ENCODE measurements at regions not wholly inside any gene's neighbourhood (a gene's known extent, or its start where the extent isn't known, plus 50 kb on each side); places are given as distances from the start of the nearest gene placed in this dataset.

DNA sequence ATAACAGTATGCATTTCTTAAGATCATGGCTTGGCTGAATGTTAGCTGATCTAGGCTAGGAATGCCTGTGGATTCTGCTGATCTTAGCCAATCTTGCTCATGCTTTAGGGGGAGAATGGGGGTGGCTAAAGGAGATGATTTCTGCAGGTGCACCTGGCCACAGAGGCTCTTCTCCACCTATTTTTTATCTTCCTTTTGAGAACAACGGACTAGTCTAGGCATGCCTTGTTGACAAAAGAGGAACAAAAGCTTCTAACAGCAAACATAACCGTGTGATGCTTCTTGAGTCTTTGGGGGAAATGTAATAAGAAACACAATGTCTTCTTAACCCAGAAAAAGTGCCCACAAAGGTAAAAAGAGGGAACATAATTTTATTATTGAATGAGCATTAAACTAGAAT lies 743.5 kb downstream of the ARAP2 start:
- DNase-seq (ENCODE audit: low read depth): no peak
- no peak overlapping the region for H3K4me3 ChIP-seq (ENCODE audit: low read length)
- TF ChIP-seq, protein P1, sequence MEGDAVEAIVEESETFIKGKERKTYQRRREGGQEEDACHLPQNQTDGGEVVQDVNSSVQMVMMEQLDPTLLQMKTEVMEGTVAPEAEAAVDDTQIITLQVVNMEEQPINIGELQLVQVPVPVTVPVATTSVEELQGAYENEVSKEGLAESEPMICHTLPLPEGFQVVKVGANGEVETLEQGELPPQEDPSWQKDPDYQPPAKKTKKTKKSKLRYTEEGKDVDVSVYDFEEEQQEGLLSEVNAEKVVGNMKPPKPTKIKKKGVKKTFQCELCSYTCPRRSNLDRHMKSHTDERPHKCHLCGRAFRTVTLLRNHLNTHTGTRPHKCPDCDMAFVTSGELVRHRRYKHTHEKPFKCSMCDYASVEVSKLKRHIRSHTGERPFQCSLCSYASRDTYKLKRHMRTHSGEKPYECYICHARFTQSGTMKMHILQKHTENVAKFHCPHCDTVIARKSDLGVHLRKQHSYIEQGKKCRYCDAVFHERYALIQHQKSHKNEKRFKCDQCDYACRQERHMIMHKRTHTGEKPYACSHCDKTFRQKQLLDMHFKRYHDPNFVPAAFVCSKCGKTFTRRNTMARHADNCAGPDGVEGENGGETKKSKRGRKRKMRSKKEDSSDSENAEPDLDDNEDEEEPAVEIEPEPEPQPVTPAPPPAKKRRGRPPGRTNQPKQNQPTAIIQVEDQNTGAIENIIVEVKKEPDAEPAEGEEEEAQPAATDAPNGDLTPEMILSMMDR (conservative IDR thresholded peaks at IDR 0.05; ENCODE audit: low read depth, low read length): no peak

DNA sequence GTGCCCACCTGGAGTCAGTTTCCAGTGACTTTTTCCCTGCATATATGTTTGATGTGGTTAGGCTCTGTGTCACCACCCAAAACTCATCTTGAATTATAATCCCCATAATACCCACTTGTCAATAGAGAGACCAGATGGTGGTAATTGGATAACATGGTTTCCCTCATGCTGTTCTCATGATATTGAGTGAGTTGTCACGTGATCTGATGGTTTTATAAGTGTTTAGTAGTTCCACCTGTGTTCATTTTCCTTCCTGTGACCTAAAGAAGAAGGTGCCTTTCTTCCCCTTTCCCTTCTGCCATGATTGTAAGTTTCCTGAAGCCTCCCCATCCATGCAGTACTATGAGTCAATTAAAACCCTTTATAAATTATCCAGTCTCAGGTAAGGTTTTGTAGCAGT lies 740.9 kb downstream of the ARAP2 start:
- no peak overlapping the region for H3K4me3 ChIP-seq (ENCODE audit: low read length)
- TF ChIP-seq, protein P1 (conservative IDR thresholded peaks at IDR 0.05; ENCODE audit: low read depth, low read length): no peak
- no peak for DNase-seq (ENCODE audit: low read depth)

DNA sequence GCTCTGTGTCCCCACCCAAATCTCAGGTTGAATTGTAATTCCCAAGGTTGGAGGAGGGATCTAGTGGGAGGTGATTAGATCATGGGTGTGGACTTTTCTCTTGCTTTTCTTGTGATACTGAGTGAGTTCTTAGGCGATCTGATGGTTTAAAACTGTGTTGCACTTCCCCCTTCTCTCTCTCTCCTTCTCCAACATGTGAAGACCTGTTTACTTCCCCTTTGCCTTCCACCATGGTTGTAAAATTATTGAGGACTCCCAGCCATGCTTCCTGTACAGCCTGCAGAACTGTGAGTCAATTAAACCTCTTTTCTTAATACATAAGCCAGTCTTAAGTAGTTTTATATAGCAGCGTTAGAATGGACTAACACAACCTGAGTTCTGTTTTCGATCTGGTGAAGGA lies 738.2 kb downstream of the ARAP2 start:
- no peak overlapping the region for H3K4me3 ChIP-seq (ENCODE audit: low read length)
- TF ChIP-seq, protein P1 (conservative IDR thresholded peaks at IDR 0.05; ENCODE audit: low read depth, low read length): no peak
- no peak for DNase-seq (ENCODE audit: low read depth)

DNA sequence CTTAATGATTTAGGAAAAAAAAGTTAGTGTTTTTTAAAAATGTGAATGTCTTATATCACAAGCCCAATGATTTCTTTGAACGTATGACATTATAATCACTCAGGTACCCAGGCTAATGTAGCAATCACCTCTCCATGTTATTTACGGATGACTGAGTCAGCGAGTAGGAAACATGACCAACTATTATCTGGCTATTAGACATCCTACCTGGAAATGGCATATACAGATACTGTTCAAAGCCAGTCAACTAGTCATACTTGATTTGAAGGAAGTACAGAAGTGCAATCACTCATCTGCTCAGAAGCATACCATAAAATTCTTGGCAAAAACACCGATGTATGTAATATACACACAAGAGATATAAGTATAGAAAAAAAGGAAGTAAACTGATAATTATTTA lies 732.5 kb downstream of the ARAP2 start:
- TF ChIP-seq, protein P1 (conservative IDR thresholded peaks at IDR 0.05; ENCODE audit: low read depth, low read length): no peak
- DNase-seq (ENCODE audit: low read depth): no peak
- no peak overlapping the region for H3K4me3 ChIP-seq (ENCODE audit: low read length)

DNA sequence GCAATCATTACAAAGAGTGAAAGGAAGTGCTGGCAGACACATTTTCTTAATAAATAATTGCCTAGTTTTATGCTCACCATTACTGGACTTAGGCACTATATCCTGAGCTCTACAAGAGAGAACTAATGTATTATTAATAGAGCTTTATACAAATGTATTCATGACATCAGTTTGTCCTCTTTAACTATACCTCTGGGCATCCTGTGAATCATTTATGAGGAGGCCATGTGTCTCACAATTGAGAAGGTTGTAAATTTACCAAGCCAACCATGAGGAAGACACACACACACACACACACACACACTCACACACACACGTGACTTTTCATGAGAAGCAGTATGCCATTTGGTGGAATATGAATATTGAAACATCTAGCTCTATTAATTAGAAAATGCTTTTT lies 728.2 kb downstream of the ARAP2 start:
- TF ChIP-seq, protein P1 (conservative IDR thresholded peaks at IDR 0.05; ENCODE audit: low read depth, low read length): no peak
- DNase-seq (ENCODE audit: low read depth): no peak
- no peak overlapping the region for H3K4me3 ChIP-seq (ENCODE audit: low read length)

DNA sequence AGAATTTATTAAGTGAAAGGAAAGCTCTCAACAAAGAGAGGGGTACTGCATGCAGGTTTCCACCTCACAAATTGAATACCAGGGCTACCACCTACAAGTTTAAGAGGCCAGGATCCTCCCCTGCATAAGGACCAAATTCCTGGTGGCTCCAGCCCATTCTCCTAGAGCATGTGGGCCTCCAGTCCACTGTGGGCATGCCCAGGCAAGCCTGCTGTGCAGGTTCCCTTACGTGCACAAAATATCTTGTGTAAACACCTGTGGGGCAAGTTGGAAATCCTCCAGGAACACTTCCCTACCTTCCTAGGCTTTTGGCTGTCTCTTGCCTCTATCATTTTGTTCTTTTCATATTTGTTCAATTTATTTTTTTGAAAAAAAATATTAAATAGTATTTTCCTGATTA lies 724.3 kb downstream of the ARAP2 start:
- no peak overlapping the region for H3K4me3 ChIP-seq (ENCODE audit: low read length)
- DNase-seq (ENCODE audit: low read depth): no peak
- TF ChIP-seq, protein P1 (conservative IDR thresholded peaks at IDR 0.05; ENCODE audit: low read depth, low read length): no peak

DNA sequence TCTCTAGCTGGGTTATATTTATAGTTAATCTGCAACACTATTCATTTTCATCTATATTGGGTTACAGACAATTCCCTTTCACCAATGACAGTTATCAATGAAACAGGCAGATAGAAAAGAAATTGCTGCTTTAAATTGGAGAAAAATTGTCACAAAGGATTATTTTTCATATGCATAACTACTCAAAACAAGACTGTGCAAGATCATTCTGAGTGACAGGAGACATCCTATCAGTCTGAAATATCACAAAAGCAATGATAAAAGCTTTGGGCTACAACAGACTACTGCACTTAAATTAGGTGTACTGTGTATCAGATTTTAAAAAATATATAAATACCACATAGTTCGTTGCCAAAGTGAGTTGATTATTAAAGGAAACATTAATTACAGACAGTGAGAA lies 722.6 kb downstream of the ARAP2 start:
- TF ChIP-seq, protein P1 (conservative IDR thresholded peaks at IDR 0.05; ENCODE audit: low read depth, low read length): no peak
- H3K4me3 ChIP-seq (ENCODE audit: low read length): no peak overlapping the region
- no peak for DNase-seq (ENCODE audit: low read depth)

All from retinal pigment epithelial cell (primary cell).